ENCODE measurements at regions not wholly inside any gene's neighbourhood (a gene's known extent, or its start where the extent isn't known, plus 50 kb on each side); places are given as distances from the start of the nearest gene placed in this dataset.
"Not testable (repeated sequence)": the region's sequence is repeated elsewhere in the genome, so short reads cannot be mapped to it uniquely, and the experiment has no call there.

- DNase-seq (ENCODE audit: low spot score), result no peak
Measured at GRCh38 chr13:61905054-61905453, 489.4 kb upstream of the PCDH20 start.

- DNase-seq (ENCODE audit: low spot score), result no peak
Measured at GRCh38 chr13:61901946-61902541, 486.4 kb upstream of the PCDH20 start.

GRCh38 chr13:61900033-61900432 is 484.4 kb upstream of the PCDH20 start:
- DNase-seq (ENCODE audit: low spot score), result no peak

GRCh38 chr13:61898207-61898606 is 482.6 kb upstream of the PCDH20 start:
- DNase-seq (ENCODE audit: low spot score), result no peak

- no peak for DNase-seq (ENCODE audit: low spot score)
Measured at GRCh38 chr13:61891401-61891800, 475.8 kb upstream of the PCDH20 start.

GRCh38 chr13:61884830-61885229 is 469.2 kb upstream of the PCDH20 start:
- no peak for DNase-seq (ENCODE audit: low spot score)

- DNase-seq (ENCODE audit: low spot score), result peak; percentile 20
Measured at GRCh38 chr13:61880578-61881283, 465.1 kb upstream of the PCDH20 start.

GRCh38 chr13:61878565-61878964 is 462.9 kb upstream of the PCDH20 start:
- DNase-seq (ENCODE audit: low spot score), result not testable (repeated sequence)

- no peak for DNase-seq (ENCODE audit: low spot score)
Measured at GRCh38 chr13:61874970-61875579, 459.4 kb upstream of the PCDH20 start.

- DNase-seq (ENCODE audit: low spot score), result no peak
Measured at GRCh38 chr13:61873717-61874116, 458.1 kb upstream of the PCDH20 start.

GRCh38 chr13:61857198-61857597 is 441.5 kb upstream of the PCDH20 start:
- no peak for DNase-seq (ENCODE audit: low spot score)

- no peak for DNase-seq (ENCODE audit: low spot score)
Measured at GRCh38 chr13:61852116-61852619, 436.5 kb upstream of the PCDH20 start.

GRCh38 chr13:61850794-61851193 is 435.1 kb upstream of the PCDH20 start:
- no peak for DNase-seq (ENCODE audit: low spot score)

GRCh38 chr13:61838568-61838967 is 422.9 kb upstream of the PCDH20 start:
- DNase-seq (ENCODE audit: low spot score), result no peak

GRCh38 chr13:61833228-61833627 is 417.6 kb upstream of the PCDH20 start:
- DNase-seq (ENCODE audit: low spot score), result no peak

- DNase-seq (ENCODE audit: low spot score), result no peak
Measured at GRCh38 chr13:61831026-61831425, 415.4 kb upstream of the PCDH20 start.

- DNase-seq (ENCODE audit: low spot score), result no peak
Measured at GRCh38 chr13:61830475-61830874, 414.8 kb upstream of the PCDH20 start.

GRCh38 chr13:61824168-61824567 is 408.5 kb upstream of the PCDH20 start:
- no peak for DNase-seq (ENCODE audit: low spot score)

- no peak for DNase-seq (ENCODE audit: low spot score)
Measured at GRCh38 chr13:61812286-61812685, 396.6 kb upstream of the PCDH20 start.

- no peak for DNase-seq (ENCODE audit: low spot score)
Measured at GRCh38 chr13:61810065-61810464, 394.4 kb upstream of the PCDH20 start.

GRCh38 chr13:61797397-61797796 is 381.7 kb upstream of the PCDH20 start:
- DNase-seq (ENCODE audit: low spot score), result no peak

GRCh38 chr13:61795580-61795979 is 379.9 kb upstream of the PCDH20 start:
- no peak for DNase-seq (ENCODE audit: low spot score)

- DNase-seq (ENCODE audit: low spot score), result no peak
Measured at GRCh38 chr13:61779456-61779855, 363.8 kb upstream of the PCDH20 start.
